RWPE1 (cell line): ENCODE measurements at regions not wholly inside any gene's neighbourhood (a gene's known extent, or its start where the extent isn't known, plus 50 kb on each side); places are given as distances from the start of the nearest gene placed in this dataset.

Experiments used
- CTCF ChIA-PET: fragments of 350-600 bp; sonication (Branson Sonifier 250); formaldehyde crosslinking; extraction: SDS; loops from one replicate; lab custom pipeline; 2021; lab: Yijun Ruan, JAX
- POLR2A ChIA-PET: fragments of 400-600 bp; formaldehyde crosslinking; extraction: SDS; loops from one replicate; lab custom pipeline; 2020; ENCODE audit warnings: antibody characterized with exemption; ENCODE audit not compliant: low non-redundant PET; lab: Yijun Ruan, JAX
- DNase-seq: peaks from one replicate; pipeline ENCODE4 v3.0.0; 2012; ENCODE audit warnings: low spot score
- H3K27ac ChIP-seq: fragments of 450-650 bp; 2 replicates; pipeline ENCODE4 v1.5.1; 2017
- CTCF ChIP-seq: fragments of 450-650 bp; conservative IDR thresholded peaks from 2 replicates; pipeline ENCODE4 v1.5.1; 2017; ENCODE audit warnings: low read depth, mild to moderate bottlenecking

DNA sequence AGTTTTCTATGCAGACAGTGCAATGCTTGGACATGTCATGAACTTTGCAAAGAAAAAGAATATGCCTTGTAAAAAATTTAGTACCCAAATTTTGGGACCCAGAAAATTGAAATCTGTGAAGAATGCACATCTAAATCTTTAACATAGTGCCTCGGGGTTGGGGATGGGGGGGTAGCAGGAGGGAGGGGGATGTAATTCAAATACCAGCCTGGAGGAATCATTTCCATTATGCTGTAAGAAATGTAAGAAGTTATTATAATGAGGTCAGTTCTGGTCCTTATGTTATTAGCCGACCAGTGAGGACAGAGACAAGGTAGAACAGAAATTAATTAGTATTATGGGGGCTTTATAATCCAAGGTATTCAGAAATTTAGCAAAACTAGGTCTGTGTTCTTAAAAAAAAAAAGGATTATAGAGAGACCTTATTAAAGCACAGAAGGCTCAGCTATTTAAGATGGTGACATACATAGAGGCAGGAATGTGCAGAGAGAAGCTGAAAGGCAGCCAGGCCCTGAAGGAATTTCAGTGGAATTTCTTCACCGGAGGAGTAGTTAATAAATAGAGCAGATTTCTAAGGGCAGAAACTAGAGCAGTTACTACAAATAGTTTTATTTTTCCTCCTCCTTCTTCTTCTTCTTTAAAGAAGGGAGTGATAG, 89.0 kb upstream of the RBMS1 start:
- POLR2A ChIA-PET, result no interaction called here
- CTCF ChIA-PET, result interaction anchor here (0.6 kb wide), 1 partner anchor 41 kb away, joined by 3 read pairs; no protein-coding TSS in a partner anchor
- no peak overlapping the region for H3K27ac ChIP-seq

DNA sequence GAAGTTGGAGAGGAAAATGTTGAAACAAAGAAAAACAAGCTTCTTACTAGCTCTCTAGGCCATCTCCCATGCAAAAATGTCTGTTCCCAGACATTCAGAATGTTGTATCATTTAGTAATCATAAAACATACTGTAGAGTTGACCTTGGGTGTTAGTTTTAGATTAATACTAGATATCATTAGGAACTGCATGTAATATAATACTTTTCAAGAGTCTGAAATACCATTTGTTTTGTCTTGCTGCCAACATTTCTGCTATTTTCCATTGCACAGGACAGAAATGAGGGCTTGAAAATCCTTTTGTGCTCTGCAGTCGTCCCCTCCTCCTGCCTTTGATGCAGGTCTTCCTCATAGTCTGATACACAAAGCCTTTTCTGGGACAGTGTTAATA, 89.5 kb upstream of the RBMS1 start:
- ChIA-PET CTCF (interaction anchor here (0.6 kb wide), 1 partner anchor 41 kb away, joined by 3 read pairs; no protein-coding TSS in a partner anchor), POLR2A (no interaction called here)
- H3K27ac ChIP-seq, result no peak overlapping the region
- no peak for TF ChIP-seq CTCF
- no peak for DNase-seq

More for the DNA sequence above, 89.0 kb upstream of the RBMS1 start:
- DNase-seq, result no peak
- TF ChIP-seq CTCF, result no peak

GRCh38 chr2:160583813-160584537, 90.4 kb upstream of the RBMS1 start:
- ChIA-PET POLR2A (no interaction called here), CTCF (no interaction called here)
- no peak overlapping the region for H3K27ac ChIP-seq
- DNase-seq, result no peak
- TF ChIP-seq CTCF, result no peak

GRCh38 chr2:160584972-160585494, 91.4 kb upstream of the RBMS1 start:
- no peak overlapping the region for H3K27ac ChIP-seq
- CTCF ChIA-PET, result no interaction called here
- no peak for TF ChIP-seq CTCF
- no peak for DNase-seq
- POLR2A ChIA-PET, result no interaction called here

DNA sequence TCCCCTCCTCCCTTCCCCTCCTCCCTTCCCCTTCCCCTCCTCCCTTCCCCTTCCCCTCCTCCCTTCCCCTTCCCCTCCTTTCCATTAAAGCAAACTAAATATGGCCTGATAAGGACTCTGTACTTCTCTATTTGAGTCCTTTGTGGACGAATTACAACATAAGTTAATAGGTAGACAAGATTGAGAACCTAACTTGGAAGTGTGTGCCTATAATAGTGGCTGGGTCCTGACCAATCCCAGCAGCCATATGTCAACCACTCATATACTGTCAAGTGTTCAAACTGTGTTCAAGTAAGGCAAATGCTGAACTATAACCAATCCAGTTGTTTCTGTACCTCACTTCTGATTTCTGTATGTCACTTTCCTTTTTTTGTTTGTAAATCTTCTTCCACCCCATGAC, 97.1 kb upstream of the RBMS1 start:
- ChIA-PET CTCF (no interaction called here), POLR2A (no interaction called here)
- no peak for TF ChIP-seq CTCF
- H3K27ac ChIP-seq, result no peak overlapping the region
- DNase-seq, result no peak

- H3K27ac ChIP-seq, result no peak overlapping the region
- CTCF ChIA-PET, result interaction anchor here (0.6 kb wide), 1 partner anchor 377 kb away, joined by 3 read pairs; no protein-coding TSS in a partner anchor
- no peak for DNase-seq
- no peak for TF ChIP-seq CTCF
- POLR2A ChIA-PET, result no interaction called here
Measured at GRCh38 chr2:160592401-160592800, 98.8 kb upstream of the RBMS1 start.
